ENCODE measurements at regions not wholly inside any gene's neighbourhood (a gene's known extent, or its start where the extent isn't known, plus 50 kb on each side); places are given as distances from the start of the nearest gene placed in this dataset.

- H3K27me3 Mint-ChIP-seq (ENCODE audit: insufficient read depth, low read depth), result peaks cover 3% of the 10 kb centered on the region
- H3K4me1 ChIP-seq, result no peaks in the 10 kb centered on the region
- no peak overlapping the region for H3K4me3 ChIP-seq
- no peak overlapping the region for H3K27ac Mint-ChIP-seq
- peaks cover 4% of the 10 kb centered on the region for H3K4me1 Mint-ChIP-seq
- DNase-seq (ENCODE audit: low spot score), result no peak
- no peaks in the 10 kb centered on the region for H3K79me2 ChIP-seq (ENCODE audit: low read depth)
- H4K20me1 ChIP-seq (ENCODE audit: low read depth), result no peaks in the 10 kb centered on the region
- H3K9me3 Mint-ChIP-seq, result peaks cover 23% of the 10 kb centered on the region
- TF ChIP-seq CTCF (IDR thresholded peaks at IDR 0.05) (no peak), EZH2 (IDR thresholded peaks at IDR 0.05) (no peak), EZH2phosphoT487 (IDR thresholded peaks at IDR 0.05) (no peak)
- no peak overlapping the region for H3K27ac ChIP-seq
- peaks cover 6% of the 10 kb centered on the region for H3K9me3 ChIP-seq (ENCODE audit: low read depth)
- H3K4me2 ChIP-seq, result no peak overlapping the region
- H3K36me3 ChIP-seq, result no peaks in the 10 kb centered on the region
- no peak overlapping the region for H2AFZ ChIP-seq (replicated peaks)
- H3K36me3 Mint-ChIP-seq, result no peaks in the 10 kb centered on the region
- H3F3A ChIP-seq (ENCODE audit: low read depth), result no peaks in the 10 kb centered on the region
- no peak overlapping the region for H3K9ac ChIP-seq
- no peak overlapping the region for H3K4me3 Mint-ChIP-seq
- no peaks in the 10 kb centered on the region for H3K27me3 ChIP-seq
Measured at GRCh38 chr2:10517351-10518043, 69.4 kb upstream of the ODC1 start.

DNA sequence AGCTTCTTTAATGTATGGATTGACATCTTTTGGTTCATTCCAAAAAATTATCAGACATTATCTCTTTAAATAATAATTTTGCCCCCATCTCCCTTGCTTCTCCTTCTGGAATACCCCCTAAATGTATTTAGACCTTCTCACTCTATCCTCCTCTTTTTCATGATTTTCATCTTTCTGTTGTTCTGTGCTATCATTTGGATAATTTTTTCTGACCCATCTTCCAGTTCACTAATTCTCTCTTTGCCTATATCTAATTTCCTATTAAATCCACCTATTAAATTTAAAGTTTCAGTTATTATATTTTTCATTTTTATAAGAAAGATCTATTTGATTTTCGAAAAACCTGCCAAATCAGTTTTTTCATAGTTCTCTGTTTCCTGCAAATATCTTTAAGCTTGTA is 67.8 kb upstream of the ODC1 start:
- H3K36me3 ChIP-seq, result no peaks in the 10 kb centered on the region
- no peaks in the 10 kb centered on the region for H3K27me3 ChIP-seq
- Mint-ChIP-seq H3K27me3 (ENCODE audit: insufficient read depth, low read depth) (peaks cover 3% of the 10 kb centered on the region), H3K36me3 (no peaks in the 10 kb centered on the region), H3K9me3 (peaks cover 23% of the 10 kb centered on the region), H3K4me1 (no peaks in the 10 kb centered on the region), H3K27ac (no peak overlapping the region), H3K4me3 (no peak overlapping the region)
- H3K9me3 ChIP-seq (ENCODE audit: low read depth), result peaks cover 6% of the 10 kb centered on the region
- no peak for DNase-seq (ENCODE audit: low spot score)
- H3K4me3 ChIP-seq, result no peak overlapping the region
- no peak for TF ChIP-seq CTCF (IDR thresholded peaks at IDR 0.05)
- no peak for TF ChIP-seq EZH2phosphoT487 (IDR thresholded peaks at IDR 0.05)
- TF ChIP-seq EZH2 (IDR thresholded peaks at IDR 0.05), result no peak
- no peak overlapping the region for H3K4me2 ChIP-seq
- no peaks in the 10 kb centered on the region for H4K20me1 ChIP-seq (ENCODE audit: low read depth)
- H3K79me2 ChIP-seq (ENCODE audit: low read depth), result no peaks in the 10 kb centered on the region
- H3K9ac ChIP-seq, result no peak overlapping the region
- no peak overlapping the region for H2AFZ ChIP-seq (replicated peaks)
- no peak overlapping the region for H3K27ac ChIP-seq
- no peaks in the 10 kb centered on the region for H3K4me1 ChIP-seq
- H3F3A ChIP-seq (ENCODE audit: low read depth), result no peaks in the 10 kb centered on the region

DNA sequence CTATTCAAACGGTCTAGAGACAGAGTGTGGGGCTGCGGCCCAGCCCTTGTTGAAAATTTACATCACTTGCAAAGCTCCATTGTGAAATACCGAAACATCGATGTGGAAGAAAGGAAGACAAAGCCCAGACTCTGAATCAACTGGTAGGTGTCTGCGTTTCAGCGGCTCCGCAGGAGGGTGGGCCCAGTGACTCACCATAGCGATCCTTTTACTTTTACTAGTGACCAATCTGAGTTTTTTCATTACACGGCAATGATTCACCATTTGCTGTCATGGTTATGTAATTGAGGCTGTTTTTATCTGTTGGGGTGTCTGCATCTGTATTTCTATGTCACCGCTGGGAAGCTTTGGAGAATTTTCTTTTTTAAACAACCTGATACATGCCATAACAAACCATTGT is 66.6 kb upstream of the ODC1 start:
- H3K4me3 Mint-ChIP-seq, result no peak overlapping the region
- no peak overlapping the region for H3K9ac ChIP-seq

More for the DNA sequence above, 66.6 kb upstream of the ODC1 start:
- H3K27me3 Mint-ChIP-seq (ENCODE audit: insufficient read depth, low read depth), result peaks cover 3% of the 10 kb centered on the region
- Histone ChIP-seq H3F3A (ENCODE audit: low read depth) (no peaks in the 10 kb centered on the region), H3K4me1 (no peaks in the 10 kb centered on the region), H3K36me3 (no peaks in the 10 kb centered on the region), H3K4me2 (no peak overlapping the region), H2AFZ (replicated peaks) (peak overlapping the region; percentile 31), H3K9me3 (ENCODE audit: low read depth) (peaks cover 6% of the 10 kb centered on the region), H3K27ac (no peak overlapping the region), H3K4me3 (no peak overlapping the region), H4K20me1 (ENCODE audit: low read depth) (no peaks in the 10 kb centered on the region), H3K79me2 (ENCODE audit: low read depth) (no peaks in the 10 kb centered on the region), H3K27me3 (no peaks in the 10 kb centered on the region)
- H3K36me3 Mint-ChIP-seq, result no peaks in the 10 kb centered on the region
- H3K4me1 Mint-ChIP-seq, result no peaks in the 10 kb centered on the region
- no peak for DNase-seq (ENCODE audit: low spot score)
- TF ChIP-seq EZH2phosphoT487 (IDR thresholded peaks at IDR 0.05) (no peak), CTCF (IDR thresholded peaks at IDR 0.05) (no peak), EZH2 (IDR thresholded peaks at IDR 0.05) (no peak)
- H3K27ac Mint-ChIP-seq, result no peak overlapping the region
- peaks cover 23% of the 10 kb centered on the region for H3K9me3 Mint-ChIP-seq
